ENCODE measurements at regions not wholly inside any gene's neighbourhood (a gene's known extent, or its start where the extent isn't known, plus 50 kb on each side); places are given as distances from the start of the nearest gene placed in this dataset.

DNA sequence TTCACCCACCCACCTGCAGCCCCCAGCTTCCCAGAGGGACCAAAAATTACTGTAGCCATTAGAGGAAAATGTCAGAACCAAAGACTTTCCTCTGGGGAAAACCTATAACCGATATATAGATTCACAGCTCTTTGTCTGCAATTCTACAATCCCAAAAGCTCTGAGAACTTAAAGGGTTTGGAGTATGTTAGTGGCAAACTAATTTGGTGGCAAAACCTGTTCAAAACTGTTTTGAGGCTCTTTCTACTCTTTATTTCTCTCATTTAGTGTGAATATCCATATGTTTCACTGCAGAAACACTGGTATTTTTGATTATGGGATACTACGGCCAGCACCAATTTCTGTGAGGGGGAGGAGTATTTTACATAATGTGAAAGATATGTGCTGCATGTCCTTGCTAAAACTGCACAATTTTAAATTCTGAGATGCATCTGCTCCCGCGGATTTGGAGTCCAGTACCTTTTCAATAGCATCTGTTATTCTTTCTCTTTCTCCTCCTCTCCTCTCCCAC, 87.5 kb upstream of the MTNR1B start:
- no peak for TF ChIP-seq POLR2A (IDR thresholded peaks at IDR 0.05)
- TF ChIP-seq, protein P1, sequence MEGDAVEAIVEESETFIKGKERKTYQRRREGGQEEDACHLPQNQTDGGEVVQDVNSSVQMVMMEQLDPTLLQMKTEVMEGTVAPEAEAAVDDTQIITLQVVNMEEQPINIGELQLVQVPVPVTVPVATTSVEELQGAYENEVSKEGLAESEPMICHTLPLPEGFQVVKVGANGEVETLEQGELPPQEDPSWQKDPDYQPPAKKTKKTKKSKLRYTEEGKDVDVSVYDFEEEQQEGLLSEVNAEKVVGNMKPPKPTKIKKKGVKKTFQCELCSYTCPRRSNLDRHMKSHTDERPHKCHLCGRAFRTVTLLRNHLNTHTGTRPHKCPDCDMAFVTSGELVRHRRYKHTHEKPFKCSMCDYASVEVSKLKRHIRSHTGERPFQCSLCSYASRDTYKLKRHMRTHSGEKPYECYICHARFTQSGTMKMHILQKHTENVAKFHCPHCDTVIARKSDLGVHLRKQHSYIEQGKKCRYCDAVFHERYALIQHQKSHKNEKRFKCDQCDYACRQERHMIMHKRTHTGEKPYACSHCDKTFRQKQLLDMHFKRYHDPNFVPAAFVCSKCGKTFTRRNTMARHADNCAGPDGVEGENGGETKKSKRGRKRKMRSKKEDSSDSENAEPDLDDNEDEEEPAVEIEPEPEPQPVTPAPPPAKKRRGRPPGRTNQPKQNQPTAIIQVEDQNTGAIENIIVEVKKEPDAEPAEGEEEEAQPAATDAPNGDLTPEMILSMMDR (IDR thresholded peaks at IDR 0.05) = no peak

Data from heart left ventricle (tissue), 13 donors.